HG03520 (cell line): ENCODE measurements at regions not wholly inside any gene's neighbourhood (a gene's known extent, or its start where the extent isn't known, plus 50 kb on each side); places are given as distances from the start of the nearest gene placed in this dataset.
"Not testable (repeated sequence)": the region's sequence is repeated elsewhere in the genome, so short reads cannot be mapped to it uniquely, and the experiment has no call there.

ENCODE experiments used
- ATAC-seq: cut with Tn5 transposase; IDR thresholded peaks from one replicate; pipeline ENCODE4 v1.9.1; 2021; ENCODE audit warnings: mild to moderate bottlenecking, moderate library complexity; ENCODE audit not compliant: unreplicated experiment

DNA sequence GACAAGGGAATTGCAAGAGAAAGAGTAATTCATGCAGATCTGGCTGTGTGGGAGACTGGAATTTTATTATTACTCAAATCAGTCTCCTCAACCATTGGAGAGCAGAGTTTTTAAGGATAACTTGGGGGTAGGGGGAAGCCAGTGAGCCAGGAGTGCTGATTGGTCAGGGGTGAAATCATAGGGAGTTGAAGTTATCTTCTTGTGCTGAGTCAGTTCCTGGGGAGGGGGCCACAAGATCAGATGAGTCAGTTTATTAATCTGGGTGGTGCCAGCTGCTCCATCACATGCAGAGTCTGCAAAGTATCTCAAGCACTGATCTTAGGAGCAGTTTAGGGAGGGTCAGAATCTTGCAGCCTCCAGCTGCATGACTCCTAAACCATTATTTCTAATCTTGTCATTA is 191.8 kb upstream of the IGF1 start:
- ATAC-seq, result not testable (repeated sequence)

DNA sequence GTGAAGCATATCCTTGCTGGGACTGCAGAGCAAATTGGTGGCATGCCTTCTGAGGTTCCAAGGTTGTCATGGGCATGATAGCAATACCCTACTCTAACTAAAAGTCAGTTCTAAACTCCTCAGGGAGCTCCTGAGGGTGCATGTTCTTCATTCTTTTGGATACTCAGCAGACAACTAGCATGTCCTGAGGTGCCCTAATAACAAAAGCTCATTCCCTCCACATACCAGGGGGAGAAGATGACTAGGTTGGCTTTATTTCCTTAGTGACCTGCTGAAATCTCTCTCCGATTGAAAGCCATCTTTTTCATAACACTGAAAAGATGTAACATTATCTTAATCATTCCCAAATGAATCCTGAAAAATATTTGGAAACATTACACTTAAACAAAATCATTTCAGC is 188.7 kb upstream of the IGF1 start:
- no peak for ATAC-seq

DNA sequence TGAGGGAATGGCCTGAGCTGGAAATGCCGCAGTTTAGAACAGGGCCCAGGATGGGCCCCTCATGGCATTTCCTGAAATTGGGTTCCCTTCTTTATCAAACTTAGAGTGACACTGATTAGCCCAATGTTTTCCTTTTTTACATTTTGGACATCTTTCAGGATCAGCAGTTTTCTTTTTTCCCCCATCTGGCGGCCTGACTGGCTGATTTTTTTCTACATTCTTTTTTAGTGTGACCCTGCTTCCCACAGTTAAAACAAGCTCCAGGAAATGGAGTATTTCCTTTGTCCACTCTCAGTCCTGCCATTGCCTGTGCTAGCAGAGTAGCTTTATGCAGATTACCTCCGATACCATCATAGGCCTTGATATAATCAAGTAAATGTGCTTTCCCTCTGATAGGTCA is 185.8 kb upstream of the IGF1 start:
- ATAC-seq, result not testable (repeated sequence)

DNA sequence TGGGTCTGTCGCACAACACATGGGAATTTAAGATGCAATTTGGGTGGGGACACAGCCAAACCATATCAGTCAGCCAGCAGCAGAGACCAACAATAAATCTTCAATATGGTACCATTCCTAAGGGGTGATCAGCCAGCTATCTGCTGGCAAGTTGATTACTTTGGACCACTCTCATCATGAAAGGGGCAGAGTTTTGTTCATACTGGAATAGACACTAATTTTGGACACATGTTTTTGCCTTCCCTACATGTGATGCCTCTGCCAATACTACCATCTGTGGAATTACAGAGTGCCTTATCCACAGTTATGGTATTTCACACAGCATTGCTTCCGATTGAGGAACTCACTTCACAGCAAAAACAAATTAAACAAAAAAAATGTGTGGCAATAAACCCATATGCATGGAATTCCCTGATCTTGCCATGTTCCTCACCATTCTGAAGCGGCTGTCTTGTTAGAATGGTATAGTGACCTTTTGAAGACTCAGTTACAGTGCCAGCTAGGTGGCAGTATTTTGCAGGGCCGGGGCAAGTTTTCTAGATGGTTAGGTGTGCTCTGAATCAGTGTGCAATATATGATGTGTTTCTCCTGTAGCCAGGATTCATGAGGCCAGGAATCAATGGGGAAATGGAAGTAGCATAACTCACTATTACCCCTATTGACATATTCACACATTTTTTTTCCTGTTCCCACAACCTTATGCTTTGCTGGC is 179.0 kb upstream of the IGF1 start:
- no peak for ATAC-seq

DNA sequence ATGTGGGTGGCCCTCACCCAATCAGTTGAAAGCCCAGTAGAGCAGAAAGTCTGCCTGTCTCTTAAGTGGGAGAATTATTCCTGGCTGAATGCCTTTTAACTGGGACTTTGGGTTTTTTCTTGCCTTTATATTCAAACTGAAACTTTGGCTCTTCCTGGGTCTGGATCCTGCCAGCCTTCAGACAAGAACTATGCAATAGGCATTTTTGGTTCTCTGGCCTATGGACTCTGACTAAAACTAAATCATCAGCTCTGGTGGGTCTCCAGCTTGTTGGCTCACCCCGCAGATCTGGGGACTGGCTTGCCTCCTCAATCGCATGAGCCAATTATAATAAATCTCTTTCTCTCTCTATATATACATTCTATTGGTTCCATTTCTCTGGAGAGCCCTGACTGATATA is 173.0 kb upstream of the IGF1 start:
- no peak for ATAC-seq

DNA sequence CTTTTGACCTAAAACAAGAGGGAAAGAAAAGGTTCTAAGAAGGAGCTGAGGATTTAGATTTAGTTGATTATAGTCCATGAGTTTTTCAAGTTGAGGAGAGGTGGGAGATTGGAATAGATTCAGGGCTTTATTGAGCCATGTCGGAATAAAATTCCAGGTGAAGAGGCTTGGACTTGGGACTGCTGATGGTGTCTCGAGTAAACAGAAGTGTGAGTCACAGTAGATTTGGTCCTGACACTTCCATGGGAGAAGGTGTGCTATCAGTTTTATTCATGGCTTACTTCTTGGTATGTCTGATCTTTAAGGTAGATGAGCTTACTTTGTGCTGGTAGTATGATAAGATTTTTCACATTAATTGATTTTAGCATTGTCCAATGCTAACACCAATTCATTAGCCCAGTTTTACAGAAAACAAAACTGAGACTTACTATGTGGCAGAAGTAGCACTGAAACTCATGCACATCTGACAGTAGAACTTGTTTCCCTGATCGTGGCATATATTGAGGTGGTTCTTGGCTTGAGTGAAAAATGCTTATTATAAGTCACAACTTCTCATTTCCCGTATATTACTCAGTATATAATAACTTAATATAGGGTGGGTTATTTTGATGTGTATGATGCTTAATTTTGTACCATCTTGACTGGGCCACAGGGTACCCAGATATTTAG is 172.4 kb upstream of the IGF1 start:
- ATAC-seq, result peak; percentile 58

DNA sequence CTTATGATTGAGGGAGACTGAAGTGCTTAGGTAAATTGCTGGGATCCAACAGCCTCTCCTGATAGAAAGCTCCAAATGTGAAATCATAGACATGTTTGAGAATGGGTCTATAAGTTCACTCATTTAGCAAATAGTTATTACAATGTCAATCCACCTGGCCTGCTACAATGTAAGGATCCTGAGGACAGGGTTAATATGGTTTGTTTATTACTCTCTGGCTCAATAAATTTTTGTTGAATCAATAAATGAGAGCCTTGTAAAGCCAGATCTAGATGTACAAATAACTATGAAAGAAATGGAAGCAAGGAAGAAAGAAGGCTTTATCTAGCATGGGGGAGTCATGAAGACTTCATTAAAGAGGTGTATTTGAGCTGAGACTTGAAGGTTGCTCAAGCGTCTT is 165.6 kb upstream of the IGF1 start:
- no peak for ATAC-seq

DNA sequence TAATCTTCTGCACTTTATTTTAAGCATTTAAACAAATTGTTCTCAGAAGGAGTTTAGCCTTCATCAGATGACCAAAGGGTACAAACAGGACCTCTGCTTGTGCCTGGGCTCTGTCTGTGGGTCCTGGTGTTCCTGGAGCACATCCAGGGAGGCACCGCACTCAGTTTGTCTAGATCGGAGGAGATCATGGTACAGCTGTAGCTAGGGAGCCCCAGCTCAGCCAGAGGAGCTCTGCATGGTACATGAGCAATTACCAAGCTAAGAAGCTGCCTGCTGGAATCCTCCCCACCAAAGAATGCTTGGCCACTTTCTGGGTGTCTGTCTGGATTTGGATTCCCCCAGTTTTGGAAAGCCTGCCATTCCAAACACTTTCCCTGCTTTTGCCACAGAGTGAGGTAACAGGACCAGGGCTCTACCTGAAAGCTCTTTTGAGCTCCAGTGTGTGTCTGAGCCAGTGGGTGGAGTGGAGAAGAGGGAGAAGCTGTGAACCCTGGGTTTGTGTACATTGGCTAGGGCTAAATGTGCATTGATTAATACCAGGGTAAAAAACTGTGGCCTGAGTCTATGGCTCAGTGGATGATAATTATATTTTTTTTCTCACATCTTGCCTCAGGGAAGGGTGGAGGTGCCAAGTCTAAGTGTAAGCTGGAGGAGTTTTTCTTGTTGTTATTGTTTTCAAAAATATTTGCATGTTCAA is 163.7 kb upstream of the IGF1 start:
- no peak for ATAC-seq

DNA sequence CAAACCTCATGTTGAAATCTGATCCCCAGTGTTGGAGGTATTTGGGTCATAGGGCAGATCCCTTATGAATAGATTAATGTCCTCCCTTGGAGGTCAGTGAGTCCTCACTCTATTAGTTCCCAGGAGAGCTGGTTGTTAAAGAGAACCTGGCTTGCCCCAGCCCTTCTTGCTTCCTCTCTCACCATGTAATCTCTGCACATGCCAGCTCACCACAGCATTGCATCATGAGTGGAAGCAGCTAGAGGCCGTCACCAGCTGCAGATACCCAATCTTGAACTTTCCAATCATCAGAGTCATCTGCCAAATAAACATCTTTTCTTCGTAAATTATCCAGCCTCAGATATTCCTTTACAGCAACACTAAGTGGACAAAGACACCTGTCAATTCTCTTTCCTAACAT is 161.8 kb upstream of the IGF1 start:
- ATAC-seq, result no peak

DNA sequence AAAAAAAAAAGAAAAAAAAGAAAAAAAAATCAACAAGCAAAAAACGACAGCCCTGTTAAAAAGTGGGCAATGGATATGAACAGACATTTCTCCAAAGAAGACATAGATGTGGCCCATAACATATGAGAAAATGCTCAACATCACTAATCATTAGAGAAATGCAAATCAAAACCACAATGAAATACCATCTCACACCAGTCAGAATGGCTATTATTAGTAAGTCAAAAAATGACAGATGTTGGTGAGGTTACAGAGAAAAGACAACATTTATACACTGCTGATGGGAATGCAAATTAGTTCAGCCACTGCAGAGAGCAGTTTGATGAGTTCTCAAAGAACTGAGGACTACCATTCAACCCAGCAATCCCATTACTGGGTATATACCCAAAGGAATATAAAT is 160.3 kb upstream of the IGF1 start:
- ATAC-seq, result not testable (repeated sequence)

DNA sequence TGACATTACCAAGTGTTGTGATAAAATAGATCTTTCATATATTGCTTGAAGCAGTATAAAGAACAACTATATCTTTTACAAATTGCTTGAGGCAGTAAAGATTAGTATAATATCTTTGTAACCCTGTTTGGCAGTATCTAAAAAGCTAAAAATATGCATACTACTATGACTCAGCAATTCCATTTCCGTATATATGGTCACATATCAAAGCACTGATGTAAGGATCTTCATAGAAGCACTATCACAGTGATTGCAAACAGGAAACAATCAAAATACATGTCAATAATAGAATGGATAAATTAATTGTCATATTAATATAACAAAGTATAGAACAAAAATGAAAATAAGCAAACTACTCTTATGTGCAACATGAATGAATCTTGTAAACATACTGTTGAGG is 158.4 kb upstream of the IGF1 start:
- no peak for ATAC-seq

DNA sequence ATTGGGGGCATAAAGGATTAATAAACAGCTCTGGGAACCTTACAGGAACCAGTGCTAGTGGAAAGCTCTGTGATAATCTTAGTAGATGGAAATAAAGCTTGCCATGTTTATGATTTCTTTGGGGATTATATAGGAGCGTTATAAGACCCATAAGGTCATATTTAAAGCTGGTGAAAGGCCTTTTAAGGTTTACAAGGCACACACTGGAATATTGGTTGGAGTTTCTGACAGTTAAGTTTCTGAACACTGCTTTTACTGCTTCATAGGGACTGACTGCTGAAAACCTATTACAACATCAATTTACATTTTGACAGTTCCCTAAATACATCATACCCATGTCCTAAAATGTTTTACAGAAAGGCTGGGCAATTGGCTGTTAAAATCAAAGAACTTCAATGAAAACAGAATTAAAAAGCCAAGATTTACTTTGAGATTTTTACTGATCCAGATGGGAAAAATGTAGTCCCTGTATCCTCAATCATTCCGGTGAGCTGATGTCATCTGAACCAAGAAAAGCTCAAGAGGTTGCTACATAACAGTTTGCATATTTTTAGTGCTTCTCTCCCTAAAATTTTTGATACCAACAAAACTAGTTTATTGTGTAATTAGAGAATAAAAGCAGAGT is 153.7 kb upstream of the IGF1 start:
- ATAC-seq, result no peak

DNA sequence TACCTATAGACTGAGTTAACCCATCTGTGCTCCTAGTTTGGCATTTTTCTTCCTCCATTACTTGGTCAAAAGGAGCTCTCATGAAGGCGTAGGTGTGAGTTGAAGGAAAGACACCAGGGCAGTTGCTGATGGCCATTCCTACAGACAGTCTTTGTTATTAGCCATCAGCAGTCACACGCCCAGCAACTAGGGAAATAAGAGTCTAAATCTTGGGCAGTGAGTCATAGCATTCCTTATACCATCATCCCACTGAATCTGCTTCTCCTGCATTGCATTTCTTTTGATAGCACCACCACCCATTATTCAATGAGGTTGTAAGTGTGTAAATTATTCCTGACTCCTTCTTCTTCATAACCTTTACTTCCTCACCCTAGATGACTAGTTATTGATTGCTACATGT is 150.9 kb upstream of the IGF1 start:
- no peak for ATAC-seq

DNA sequence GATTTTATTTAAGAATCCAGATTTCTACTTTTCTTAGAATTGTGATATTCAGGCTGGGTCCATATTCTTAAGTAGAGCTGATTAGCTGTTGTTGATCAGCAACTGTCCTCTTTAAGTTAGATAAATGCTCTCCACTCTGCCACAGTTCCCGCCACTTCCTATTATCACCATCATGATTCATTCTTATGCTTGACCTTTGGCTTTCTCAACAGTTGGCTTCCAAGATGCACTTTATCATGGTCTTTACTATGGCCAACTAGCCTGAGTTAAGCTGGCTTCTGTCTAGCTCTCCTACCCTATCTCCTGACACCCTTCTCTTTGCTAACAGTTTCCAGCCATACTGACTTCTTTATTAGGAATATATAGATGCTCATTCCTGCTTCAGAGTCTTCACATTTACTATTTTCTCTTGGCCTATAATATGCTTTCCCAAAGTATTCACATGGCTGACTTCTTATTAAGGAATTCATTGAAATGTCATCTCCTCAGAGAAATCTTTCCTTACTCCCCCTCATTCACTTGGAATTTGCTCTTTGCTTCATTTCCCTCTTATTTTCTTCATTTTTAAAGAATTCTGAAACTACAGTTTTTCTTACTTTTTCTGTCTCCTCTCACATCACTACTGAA is 149.0 kb upstream of the IGF1 start:
- no peak for ATAC-seq

DNA sequence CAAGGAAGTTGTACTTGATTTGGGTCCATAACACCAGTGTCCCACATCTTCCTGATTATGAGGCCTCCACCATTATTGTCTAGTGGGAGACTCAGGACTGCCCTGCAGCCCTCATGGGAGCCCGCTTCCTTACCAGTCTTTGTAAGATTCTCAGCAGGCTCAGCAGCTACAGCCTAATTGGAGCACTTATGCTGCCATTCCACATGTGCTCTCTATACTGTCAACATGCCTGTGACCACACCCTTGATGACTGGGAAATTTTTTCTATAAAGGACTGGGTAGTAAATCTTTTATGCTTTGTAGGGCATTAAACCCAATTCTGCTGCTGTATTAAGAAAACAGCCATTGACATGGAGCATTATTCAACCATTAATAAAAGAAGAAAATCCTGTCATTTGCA is 145.5 kb upstream of the IGF1 start:
- no peak for ATAC-seq

DNA sequence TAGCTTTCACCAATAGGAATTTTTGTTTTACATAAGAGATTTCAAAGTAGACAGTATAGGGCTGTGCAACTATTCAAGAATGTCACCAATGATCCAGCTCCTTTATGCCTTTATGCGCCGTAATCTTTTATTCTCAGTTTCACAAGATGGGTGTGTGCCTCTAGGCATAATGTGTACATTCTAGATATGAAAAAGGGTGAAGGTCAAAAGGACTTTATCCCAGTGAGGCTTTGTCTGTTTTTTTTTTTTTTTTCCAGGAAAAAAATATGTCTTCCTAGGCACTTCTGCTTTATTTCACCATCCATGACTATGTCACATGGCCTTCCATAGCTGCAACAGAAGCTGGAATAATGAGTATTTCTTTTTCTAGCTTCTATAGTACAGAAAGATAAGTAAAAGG is 142.3 kb upstream of the IGF1 start:
- no peak for ATAC-seq

DNA sequence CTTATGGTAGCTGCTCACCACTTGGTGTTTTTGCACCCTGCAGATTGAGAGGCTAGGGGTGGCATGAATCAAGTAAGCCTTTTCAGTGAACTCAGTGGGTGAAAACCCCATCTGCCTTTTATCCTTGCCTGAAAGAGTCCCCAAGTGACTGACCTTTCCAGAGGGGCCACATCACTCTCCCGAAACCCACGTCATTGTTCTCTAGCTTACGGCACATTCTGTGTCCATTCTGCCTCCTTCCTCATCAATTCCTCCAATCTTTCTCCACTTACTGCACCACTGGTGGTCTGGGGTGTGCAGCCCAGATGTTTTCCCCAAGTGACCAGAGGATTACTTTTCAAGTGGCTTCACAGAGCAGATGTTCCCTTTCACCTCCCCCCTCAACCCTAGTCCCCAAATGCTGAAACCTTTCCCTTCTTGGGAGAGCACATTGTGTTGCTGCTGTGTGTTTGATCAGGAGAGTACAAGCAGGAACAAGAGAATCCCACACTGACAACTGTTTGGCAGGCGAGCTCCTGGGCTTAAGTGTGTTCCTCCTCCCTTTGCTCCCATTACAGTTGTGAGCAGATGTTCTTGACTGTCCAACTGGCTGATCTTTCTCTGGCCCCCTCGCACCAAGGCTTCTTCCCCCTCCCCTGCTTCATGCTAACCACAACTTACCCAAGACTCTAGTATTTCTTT is 138.0 kb upstream of the IGF1 start:
- ATAC-seq, result no peak

DNA sequence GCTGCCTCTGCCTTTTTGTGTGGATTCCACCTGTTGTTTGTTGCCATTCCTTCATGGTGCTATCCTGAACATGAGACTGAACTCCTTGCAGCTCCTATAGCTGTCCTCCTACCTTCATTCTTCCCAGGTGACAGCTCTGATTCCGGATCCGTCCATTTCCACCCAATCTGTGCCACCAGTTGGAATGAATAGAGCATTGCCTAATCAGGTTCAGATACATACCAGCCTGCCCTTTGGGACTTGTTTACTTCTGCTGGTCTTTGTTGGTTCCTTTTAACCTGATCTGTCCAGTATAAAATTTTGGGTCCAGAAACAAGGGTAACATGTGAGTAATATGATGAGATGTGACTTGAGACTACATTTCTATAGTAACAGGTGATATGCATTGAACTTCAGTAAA is 136.3 kb upstream of the IGF1 start:
- ATAC-seq, result no peak

DNA sequence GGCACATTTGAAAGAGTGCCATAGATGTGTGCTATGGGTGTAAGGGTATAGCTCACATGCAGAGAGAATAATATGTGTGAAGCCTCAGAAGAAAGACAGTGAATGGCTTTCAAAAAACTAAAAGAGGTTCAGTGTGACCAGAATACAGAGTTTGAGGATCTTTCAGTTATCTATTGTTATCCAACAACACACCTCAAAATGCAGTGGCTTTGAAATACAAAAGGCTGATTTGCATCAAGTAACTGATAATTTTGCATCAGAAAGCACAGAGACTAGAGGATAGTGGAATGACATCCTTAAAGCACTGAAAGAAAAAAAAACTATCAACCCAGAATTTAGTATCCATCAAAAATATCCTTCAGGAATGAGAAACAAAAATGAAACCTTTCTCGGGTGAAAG is 131.6 kb upstream of the IGF1 start:
- no peak for ATAC-seq

DNA sequence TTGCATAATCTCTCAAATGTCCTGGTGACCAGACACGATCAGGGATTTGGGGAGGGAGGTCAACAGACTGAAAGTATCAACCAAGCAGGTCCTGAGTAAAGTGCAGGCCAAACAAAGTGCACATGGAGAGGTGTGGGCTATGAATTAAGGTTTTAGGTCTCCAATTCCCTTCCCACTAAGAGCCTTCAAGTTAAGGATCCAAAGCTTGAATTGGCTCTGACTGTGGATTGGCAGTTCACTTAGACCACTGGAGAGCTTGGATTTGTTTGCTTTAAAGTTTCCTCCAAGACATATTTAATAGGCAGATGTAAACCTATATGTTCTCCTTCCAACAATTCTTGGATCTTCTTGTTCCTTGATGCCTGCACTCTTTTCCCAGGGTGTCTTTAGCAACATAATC is 129.6 kb upstream of the IGF1 start:
- no peak for ATAC-seq

DNA sequence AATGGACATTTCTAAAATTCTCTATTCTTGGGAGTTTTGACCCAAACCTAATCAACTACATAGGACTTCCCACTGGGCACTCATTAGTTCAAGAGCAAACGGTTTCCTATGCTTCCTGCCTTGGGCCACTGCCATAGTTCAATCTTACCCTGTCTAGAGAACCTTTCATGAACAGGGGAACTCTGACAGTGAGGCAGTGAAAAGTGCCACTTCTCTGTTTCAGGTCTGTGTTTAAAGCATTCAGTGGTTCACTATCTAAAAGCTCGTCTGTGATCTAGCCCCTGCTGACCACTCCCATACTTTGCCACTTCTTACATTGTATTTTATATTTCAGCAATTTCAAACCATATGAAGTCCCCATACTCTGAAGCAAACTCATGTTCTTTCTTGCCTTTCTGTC is 122.7 kb upstream of the IGF1 start:
- no peak for ATAC-seq
